GOT3 (cell line): ENCODE measurements at regions not wholly inside any gene's neighbourhood (a gene's known extent, or its start where the extent isn't known, plus 50 kb on each side); places are given as distances from the start of the nearest gene placed in this dataset.

Experiments used
- DNase-seq: peaks from one replicate; lab custom pipeline; 2025; ENCODE audit warnings: mixed read lengths; lab: John Stamatoyannopoulos, UW

DNA sequence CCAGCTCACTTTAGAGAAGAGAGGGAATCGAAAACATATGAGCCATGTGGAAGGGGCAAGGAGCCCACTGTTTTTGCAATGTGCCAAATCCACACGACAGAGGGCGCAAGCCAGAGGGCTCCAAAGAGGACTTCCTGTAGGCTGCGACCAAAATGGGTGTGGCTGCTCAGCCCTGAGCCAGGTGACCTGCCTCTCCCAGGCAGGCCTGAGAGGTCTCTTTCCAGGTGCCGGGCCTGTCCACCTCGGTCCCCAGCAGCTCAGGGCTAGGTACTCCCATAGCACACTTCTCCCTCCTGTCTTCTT is 153.8 kb downstream of the TTC32 start:
- no peak for DNase-seq

DNA sequence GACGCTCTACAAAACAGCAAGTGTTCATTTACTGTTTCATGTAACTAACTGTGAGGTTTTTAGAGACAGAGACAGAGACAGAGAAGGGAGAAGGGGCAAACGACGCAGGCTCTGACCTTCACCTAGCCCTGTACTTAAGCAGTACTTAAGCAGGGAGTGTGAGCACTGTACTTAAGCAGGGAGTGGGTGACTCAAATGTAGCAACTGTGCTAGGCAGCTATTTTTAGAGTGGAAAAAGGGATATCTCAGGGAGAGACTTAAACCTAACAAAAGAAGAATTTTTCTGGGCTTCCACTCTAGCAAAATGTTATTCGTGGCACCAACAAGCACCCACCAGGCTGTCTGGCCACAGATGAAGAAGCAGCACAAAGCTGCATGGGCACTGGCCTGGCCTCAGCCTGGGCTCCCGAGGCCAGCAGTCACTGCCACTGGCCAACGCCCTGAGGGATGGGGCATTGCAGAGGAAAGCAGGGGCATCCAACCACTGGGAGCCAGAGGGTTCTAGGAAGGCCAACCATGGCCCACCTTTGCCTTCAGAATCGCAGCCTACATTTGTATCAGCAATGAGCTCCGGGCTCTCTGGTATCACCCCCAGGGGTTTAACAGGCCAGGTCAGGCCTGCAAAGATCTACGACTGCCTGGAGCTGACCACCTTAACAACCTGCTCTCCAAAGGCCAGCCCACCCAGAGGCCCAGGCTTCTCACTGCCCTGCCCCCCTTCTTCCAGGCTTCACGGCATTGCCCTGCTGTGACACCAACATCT is 154.3 kb downstream of the TTC32 start:
- DNase-seq: no peak

DNA sequence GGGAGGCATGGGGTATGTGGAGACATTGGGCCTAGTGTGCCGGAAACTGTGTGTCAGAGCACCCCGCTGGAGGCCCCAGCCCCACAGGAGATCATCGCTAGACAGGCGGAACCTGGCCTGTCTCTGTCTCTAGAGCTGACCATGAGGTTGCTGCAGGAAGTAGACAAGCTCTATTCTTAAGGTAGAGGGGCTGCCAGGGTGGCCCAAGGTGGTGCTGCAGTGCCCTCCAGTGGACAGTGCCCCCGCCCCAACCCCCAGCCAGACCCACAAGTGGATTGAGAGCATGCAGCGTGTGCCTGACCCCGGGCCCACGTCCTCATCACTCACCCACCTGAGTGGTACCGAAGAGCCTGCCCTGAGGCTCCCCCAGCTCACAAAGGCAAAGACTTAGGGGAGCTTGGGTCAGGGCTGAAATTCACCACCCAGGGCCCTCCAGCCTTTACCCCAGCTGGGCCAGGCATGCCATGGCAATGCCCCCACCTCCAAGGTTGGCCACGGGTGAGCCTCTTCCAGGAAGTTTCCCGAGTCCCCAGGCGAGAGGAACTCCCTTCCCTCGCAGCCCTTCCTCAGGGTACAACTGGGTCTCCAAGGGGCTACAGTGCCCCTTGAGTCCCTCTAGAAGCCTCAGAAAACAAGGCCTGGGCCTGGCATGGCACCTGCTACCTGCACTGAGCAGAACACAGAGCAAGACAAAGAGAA is 155.0 kb downstream of the TTC32 start:
- no peak for DNase-seq

DNA sequence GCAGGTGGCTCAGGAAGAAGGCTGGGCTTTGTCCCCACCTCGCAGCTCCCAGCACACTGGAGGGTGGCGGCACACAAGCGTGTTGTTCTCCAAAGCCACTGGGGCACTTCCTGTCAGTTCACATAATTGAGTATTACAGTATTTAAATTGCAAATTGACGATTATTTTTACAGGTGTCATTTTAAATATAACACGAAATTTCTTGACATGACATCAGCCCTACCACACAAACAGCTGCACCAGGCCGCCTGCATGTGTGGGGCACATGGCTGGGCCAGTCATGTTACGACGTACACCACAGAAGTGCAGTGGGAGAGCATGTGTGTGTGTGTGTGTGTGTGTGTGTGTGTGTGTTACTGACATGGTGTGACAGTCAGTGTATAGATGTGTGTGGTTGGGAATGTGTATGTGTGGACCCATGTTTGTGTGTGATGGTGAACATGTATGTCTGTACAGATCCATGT is 155.6 kb downstream of the TTC32 start:
- no peak for DNase-seq

DNA sequence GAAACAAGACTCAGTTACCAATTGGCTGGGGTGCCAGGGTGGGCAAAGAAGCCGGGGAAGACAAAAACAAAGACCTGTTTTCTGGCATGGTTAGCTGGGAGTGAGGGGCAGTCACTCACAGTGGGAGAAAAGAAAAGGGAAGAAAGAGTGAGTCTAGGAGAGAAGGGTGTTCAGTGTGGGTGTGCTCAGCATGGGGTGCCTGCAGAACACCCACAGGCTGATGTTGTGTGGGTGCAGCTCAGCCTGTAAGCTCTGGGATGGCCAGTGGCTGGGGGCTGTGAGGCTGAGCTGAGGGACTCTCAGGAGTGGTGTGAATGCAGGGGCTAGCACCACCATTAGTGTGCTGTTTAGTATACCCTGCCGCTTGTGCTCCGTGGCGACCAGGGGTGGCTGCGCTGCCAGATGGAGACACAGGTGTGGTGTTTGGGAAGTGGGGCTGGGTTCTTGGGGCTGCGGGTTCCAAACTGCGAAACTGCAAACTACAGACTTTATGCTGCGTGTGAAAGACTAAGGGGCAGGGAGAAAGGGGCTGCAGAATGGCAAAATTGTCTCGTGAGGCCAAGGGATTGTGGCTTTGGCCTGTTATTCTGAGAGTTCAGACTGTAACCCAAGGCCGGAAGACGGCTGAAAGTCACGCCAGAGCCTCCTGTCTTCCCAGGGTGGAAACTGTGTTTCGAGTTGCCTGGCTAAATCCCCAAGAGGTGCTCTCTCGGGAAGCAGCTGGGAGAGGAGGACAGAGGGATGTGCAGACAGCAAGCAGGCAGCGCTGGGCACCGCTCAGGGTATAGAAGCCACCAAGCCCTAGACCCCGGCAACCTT is 156.3 kb downstream of the TTC32 start:
- no peak for DNase-seq

DNA sequence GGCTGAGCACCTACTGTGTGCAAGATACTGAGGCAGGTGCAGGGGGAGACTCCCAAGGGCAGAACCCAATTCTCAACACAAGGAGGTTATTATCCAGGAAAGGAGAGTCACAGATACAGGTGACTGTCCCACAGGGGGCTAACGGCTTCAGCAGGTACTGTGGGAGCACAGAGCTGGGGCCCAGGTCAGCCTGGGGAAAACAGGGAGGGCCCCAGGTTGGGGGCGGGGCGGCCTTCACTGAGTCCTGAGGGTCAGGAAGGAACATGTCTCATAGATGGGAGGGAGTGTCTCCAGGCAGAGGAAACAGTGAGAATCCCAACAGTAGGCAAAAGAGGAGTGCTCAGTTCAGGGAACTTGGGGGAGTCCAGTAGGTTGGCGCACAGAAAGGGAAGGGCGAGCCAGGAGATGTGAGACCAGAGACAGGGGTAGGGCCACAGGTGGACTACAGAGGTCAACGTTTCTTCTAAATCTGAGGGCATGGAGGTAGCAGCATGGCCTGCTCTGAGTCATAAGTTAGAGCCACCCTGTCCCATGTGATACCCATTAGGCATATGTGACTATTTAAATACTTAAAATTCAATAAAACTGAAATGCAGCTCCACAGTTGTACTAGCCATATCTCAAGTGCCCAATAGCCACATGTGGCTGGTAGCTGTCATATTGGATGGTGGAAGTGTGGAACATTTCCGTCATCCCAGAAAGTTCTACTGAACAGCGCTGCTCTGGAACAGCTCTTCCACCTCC is 157.2 kb downstream of the TTC32 start:
- DNase-seq: no peak

DNA sequence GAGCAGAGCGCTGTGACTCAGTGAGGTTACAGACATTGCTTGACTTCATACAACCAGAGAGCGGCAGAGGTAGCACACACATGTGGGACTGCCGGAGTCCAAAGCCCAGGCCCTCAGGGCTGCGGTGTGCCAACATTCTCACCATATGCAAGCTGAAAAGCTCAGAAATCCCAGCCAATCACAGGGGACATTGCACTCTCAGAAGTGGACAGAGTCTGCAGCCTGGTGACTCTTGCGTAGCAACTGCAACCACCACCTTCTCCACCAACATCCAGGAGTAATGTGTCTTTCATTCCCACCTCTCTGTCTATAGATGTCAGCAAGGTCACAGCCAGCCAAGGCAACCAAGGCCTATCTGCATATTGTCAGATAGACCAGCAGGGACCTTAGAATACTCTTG is 158.1 kb downstream of the TTC32 start:
- DNase-seq: no peak

DNA sequence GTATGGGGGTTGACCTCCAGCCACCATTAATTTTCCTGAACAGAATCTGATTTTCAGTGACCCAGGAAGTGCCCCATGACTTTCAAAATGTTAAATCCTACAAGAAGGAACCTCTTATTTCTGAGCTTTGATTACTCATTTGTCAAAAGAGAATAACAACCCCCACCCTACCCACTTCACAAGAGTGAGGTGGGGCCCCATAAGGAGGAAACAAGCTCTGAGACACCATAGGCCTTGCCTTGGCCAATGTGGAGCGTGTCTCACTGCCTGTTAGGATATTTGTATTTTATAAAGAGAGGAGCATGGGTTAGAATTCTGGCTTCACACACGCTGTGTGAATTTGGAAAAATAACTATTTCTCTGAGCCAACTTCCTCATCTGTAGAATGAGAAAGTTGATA is 158.9 kb downstream of the TTC32 start:
- no peak for DNase-seq

DNA sequence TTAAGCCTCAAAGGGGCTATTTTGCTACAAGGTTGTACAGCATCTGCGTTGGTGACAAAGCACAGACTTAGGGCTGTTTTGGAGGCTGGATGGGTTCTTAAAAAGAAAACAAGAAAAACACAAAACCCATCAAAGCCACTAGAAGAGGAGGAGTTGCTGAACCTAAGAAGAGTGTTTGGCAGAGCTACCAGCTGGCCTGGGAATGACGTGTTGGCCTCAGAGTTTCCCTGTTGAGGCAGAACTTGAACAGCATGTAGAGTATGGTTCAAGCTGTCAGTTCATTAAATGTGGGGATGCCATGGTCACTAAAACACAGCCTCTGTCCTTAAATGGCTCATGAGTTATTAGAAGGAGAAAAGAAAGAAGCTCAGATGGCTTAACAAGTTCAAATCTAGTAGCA is 162.5 kb downstream of the TTC32 start:
- DNase-seq: no peak

DNA sequence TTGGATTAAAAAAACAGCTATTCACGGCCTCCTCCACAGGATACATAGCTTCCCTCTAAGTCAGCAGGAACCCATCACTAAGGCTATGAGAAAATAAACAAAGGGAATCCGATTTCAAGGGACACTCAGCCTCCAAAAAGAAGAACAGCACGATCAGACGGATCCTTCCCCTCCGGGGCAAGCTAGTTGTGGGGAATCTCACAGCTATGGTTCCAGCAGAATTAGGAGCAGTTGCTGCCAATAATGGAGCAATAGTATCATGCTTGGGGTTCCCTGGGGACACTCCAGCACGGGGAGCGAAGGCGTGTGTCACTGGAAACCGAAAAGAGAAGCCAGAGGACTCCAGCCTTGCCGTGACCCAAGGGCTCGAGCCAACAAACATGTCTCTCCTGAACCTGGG is 163.1 kb downstream of the TTC32 start:
- DNase-seq: peak; percentile 58

DNA sequence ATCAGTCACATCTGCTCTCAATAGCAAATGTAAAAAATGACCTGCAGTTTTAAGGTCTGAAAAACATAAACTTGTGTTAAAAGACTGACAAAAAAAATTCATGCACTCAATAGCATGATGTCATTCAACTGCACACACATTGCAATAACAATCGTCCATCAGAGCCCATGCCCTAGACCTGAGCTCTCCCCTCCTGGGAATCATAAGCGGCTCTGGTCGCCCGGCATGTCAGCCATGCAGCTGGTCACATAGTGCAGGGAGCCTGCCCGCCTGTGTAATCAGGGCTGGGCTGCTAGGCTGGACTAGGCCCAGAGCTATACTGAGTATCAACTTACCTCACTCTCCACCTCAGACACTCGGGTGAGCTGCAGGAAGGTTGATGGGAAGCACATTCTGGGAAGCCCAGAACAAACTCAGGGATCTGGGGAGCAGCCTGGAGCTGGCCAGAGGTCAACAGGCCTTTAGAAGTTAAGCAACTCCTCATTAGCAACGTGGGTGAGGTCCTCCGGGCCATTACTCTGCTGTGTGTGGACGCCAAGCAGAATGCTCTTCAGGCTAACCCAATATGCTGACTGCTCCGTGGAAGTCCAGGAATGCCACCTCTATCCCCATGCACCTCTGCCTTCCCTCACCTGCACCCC is 165.5 kb downstream of the TTC32 start:
- DNase-seq: no peak

DNA sequence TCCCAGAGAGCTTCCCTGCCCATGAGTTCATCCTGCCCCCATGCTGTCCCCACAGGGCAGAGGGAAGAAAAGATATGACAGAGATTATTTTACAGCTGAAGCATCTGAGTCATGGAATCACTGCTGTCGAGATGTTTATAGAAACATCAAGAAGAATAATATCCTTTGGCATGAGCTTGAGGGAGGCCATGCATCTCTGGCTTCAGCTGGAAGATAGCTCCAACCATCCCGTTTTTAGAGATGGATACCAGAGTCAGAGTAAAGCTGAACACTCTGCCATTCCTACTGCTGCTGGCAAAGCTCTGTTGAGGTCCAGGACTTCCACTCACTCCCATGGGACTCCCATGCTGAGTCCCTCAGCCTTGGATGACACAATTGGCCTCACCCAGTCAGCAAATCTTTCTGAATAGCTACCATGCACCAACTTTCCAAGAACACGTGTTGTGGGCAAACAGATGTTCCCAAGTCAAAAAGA is 167.8 kb downstream of the TTC32 start:
- no peak for DNase-seq

DNA sequence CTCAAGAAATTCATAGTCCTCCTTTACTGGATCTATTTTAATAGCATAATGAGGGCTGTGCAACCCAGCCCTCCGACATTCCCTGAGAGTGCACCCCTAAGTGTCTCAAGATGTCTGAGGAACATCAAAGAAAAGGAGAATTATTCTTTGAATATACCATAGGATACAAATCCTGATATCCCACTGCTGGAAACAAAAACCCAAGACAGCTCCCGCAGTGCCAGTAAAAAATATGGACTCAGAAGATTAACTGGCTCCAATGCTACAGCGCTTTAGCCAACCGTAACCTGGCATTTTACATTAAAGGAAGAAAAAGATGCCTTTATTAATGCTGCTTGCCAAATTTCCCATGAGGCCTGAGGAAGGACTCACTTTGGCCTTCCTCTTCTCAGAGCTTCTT is 168.4 kb downstream of the TTC32 start:
- no peak for DNase-seq

DNA sequence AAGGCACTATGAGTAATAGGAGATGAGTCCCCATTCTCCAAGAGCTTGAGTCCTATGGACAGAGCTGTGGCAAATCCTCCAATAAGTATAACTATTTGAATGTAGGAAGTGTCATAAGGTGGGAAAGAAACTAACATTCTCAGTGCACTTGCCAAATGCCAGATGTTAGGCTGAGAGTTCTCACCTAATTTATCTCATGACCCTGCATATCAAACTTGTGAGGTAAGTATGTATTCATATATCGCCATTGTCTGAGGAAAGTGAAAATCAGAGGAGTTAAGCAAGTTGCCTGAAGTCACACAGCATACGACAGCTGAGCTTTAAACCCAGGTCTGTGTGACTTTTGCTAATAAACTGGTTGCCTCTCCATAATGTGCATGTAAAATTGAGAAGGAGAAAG is 169.5 kb downstream of the TTC32 start:
- DNase-seq: no peak

DNA sequence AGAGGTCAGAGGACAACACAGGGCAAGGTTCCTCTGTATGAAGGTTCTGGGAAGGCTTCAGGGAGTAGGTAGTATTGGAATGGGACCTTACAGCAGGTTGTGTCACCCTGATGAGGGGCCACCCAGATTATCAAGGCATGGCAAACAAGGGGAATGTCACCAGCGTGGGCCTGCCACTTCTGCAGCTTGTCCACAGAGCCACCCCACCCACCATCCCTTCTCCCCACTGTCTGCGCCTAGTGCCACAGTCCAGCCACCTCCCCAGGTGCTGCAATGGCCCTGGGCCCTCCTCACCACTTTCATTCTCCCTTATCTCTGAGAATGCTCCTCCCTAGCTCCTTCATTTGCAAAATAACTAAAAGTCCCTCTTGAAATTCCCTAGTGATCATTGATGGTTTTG is 170.3 kb downstream of the TTC32 start:
- no peak for DNase-seq

DNA sequence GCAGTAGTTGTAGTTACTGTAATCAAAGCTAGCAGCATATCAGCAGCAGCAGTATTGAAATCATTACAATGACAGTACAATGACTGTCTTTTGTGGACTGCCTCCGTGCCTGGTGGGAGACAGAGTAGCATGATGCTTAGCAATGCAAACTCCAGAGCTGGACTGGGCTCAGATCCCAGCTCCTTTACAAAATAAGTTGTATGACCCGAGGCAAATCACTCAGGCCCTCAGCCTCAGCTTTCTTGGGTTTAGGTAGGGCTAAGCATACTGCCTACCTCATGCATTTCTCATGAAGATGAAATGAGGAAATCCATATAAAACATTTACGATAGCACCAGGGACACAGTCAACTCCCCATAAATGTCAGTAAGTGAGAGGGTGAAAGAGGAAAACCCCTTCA is 170.7 kb downstream of the TTC32 start:
- DNase-seq: no peak

DNA sequence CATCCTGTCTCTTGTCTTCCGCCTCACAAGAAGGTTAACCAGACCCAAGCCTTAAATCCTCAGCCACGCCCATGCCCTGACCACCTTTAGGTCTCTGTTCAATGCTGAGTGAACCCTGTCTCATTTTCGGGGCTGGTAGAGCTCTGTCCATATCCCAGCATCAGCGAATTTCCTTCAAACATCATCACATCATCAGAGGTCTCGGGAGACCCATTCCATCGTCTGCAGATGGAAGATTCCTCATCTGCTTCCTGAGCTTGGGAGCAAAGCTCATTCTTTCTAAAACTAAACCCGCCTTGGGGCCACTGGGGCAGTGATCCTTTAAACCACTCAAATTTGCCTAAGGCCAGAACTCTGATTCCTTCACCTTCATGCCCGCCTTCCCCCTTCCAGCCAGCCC is 173.7 kb downstream of the TTC32 start:
- no peak for DNase-seq

DNA sequence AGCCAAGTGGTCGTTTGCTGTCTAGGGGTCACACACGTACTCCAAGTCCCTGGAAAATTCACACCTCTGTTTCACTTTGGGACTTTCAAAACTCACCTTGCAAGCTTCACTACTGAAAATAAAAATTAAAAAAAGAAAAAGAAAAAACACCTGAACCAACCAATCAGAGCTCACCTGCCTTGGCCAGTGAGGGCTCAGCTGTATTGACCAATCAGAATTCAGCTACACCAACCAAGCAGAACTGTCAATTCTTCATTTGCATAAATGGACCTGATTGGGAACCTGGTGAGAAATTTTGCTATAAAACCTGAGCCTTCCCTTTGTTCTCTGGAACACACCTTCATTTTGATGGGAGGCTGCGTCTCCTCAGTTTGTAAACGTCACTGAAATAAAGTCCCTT is 176.4 kb downstream of the TTC32 start:
- no peak for DNase-seq

DNA sequence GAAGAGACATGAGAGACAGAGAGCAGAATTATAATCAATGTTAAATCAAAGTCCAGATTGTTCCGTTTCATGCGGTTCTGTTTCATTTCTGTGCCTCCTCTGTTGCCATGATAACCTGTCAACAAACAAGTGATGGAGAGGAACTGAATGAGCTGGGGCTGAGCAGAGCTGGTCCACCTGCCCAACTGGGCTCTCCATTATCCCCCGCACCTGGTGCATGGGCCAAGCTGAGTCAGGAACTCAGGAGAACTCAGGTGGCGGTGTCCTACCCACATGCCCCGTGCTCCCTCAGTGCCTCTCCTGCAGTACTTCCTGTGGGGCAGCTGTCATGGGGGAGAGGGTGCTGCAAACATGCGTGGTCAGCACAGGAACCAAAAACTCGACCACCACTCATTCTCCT is 178.8 kb downstream of the TTC32 start:
- no peak for DNase-seq

DNA sequence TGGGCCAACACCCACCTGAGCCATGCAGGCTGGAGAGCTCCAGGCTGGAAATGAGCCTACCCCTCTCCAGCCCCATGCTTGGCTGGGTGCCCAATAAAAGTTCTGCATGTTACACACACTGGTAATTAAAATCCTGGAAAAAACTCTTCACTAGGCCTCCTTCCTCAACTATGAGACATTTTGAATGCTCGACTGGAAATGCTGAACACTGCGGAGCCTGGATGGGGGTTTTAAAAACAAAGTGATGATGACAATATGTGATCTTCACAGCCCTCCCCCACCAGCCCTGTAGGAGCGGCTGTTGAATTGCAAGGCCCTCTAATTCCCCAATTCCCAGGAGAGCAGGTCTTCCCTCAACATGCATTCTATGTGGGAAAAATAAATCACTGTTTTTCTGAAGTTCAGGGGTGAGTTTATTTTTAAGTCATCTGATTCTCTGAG is 179.2 kb downstream of the TTC32 start:
- no peak for DNase-seq

DNA sequence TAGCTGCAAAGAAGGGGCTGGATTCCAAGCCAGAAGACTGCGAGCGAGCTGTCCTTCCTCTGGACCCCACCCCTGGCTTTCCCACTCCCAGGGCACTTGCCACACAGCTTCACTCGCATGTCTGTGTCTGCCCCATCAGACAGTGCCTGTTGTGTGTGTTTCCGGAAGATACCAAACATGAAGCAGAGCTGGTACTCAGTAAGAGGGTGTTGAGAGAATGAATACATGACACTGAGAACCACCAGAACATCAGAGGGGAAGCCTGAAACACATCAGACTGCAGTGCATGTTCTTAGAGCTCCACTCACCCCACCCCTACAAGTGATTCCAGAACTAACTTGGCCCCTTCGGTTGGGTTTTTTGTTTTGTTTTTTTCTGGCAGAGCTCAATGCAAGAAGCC is 181.5 kb downstream of the TTC32 start:
- no peak for DNase-seq

DNA sequence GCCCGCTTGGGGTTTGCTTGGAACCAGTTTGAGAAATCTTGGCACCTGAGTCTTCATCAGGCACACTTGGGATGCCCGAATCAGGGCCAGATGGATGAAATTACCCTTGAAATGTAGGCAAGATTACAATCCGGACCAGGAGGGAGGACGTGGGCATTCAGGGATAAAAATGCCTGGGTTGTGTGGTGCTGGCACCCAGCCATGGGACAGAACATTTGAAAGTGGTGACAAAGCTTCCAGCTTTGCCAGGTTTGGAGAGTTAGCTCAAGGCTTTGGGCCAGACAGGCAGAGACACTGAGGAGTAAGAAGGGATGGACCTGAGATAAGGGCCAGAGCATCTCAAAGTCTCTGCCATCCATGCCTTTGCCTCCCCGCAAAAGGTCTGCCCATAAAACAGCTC is 182.2 kb downstream of the TTC32 start:
- DNase-seq: no peak
